GM19025 (cell line): ENCODE measurements at regions not wholly inside any gene's neighbourhood (a gene's known extent, or its start where the extent isn't known, plus 50 kb on each side); places are given as distances from the start of the nearest gene placed in this dataset.

Experiments
- ATAC-seq: cut with Tn5 transposase; IDR thresholded peaks from one replicate; pipeline ENCODE4 v1.9.1; 2021; ENCODE audit warnings: mild to moderate bottlenecking, low read depth, moderate library complexity; ENCODE audit not compliant: unreplicated experiment

GRCh38 chr5:2147504-2148311 is 265.0 kb upstream of the IRX4 start:
- ATAC-seq, result no peak

GRCh38 chr5:2143646-2144353 is 261.1 kb upstream of the IRX4 start:
- ATAC-seq, result no peak

GRCh38 chr5:2143088-2143487 is 260.4 kb upstream of the IRX4 start:
- no peak for ATAC-seq

- no peak for ATAC-seq
Observed at GRCh38 chr5:2142456-2142954, 259.8 kb upstream of the IRX4 start.

GRCh38 chr5:2141254-2142000 is 258.7 kb upstream of the IRX4 start:
- no peak for ATAC-seq

GRCh38 chr5:2140501-2141175 is 257.9 kb upstream of the IRX4 start:
- no peak for ATAC-seq

GRCh38 chr5:2139478-2139877 is 256.8 kb upstream of the IRX4 start:
- no peak for ATAC-seq

- no peak for ATAC-seq
Observed at GRCh38 chr5:2138896-2139295, 256.2 kb upstream of the IRX4 start.

- no peak for ATAC-seq
Observed at GRCh38 chr5:2137444-2138050, 254.8 kb upstream of the IRX4 start.

- no peak for ATAC-seq
Observed at GRCh38 chr5:2136728-2137333, 254.1 kb upstream of the IRX4 start.

GRCh38 chr5:2135833-2136232 is 253.1 kb upstream of the IRX4 start:
- no peak for ATAC-seq

GRCh38 chr5:2135354-2135753 is 252.6 kb upstream of the IRX4 start:
- ATAC-seq, result no peak

- ATAC-seq, result no peak
Observed at GRCh38 chr5:2134543-2135292, 252.0 kb upstream of the IRX4 start.

GRCh38 chr5:2133936-2134335 is 251.2 kb upstream of the IRX4 start:
- no peak for ATAC-seq

- ATAC-seq, result no peak
Observed at GRCh38 chr5:2133080-2133479, 250.4 kb upstream of the IRX4 start.

- ATAC-seq, result no peak
Observed at GRCh38 chr5:2132497-2132847, 249.7 kb upstream of the IRX4 start.

- no peak for ATAC-seq
Observed at GRCh38 chr5:2131826-2132496, 249.2 kb upstream of the IRX4 start.

- ATAC-seq, result no peak
Observed at GRCh38 chr5:2131196-2131595, 248.5 kb upstream of the IRX4 start.

GRCh38 chr5:2130361-2130760 is 247.6 kb upstream of the IRX4 start:
- no peak for ATAC-seq
